Astrocyte of the spinal cord (primary cell): ENCODE measurements at regions not wholly inside any gene's neighbourhood (a gene's known extent, or its start where the extent isn't known, plus 50 kb on each side); places are given as distances from the start of the nearest gene placed in this dataset.

ENCODE experiments used
- DNase-seq: peaks from one replicate; pipeline ENCODE4 v3.0.0; 2011; ENCODE audit warnings: low read depth, low spot score
- H3K4me3 ChIP-seq: 2 replicates; pipeline ENCODE4 v1.5.1; 2011; ENCODE audit warnings: low read depth, mild to moderate bottlenecking, low read length, moderate library complexity
- CTCF ChIP-seq: IDR thresholded peaks from 2 replicates; pipeline ENCODE4 v1.5.1; 2012; ENCODE audit warnings: low read depth, mild to moderate bottlenecking, low read length, inconsistent platforms
- in situ Hi-C: cut with HindIII; loops from 2 replicates; pipeline ENCODE4 v1.10.0; 2017; ENCODE audit warnings: low sequenced_read_pairs

- TF ChIP-seq CTCF: no peak
- H3K4me3 ChIP-seq: no peak overlapping the region
- in situ Hi-C loops: no loop called here
- DNase-seq: no peak
Observed at GRCh38 chr2:234265206-234265605, 214.7 kb downstream of the SPP2 start.

GRCh38 chr2:234261736-234262135 is 211.2 kb downstream of the SPP2 start:
- TF ChIP-seq CTCF: no peak
- no peak for DNase-seq
- no peak overlapping the region for H3K4me3 ChIP-seq
- in situ Hi-C loops: no loop called here

- TF ChIP-seq CTCF: no peak
- DNase-seq: no peak
- in situ Hi-C loops: no loop called here
- H3K4me3 ChIP-seq: no peak overlapping the region
Observed at GRCh38 chr2:234259440-234259839, 208.9 kb downstream of the SPP2 start.

GRCh38 chr2:234258562-234259141 is 208.2 kb downstream of the SPP2 start:
- no peak for DNase-seq
- H3K4me3 ChIP-seq: no peak overlapping the region
- TF ChIP-seq CTCF: no peak
- in situ Hi-C loops: no loop called here

- TF ChIP-seq CTCF: peak; percentile 74
- DNase-seq: peak; percentile 99
- in situ Hi-C loops: no loop called here
- no peak overlapping the region for H3K4me3 ChIP-seq
Observed at GRCh38 chr2:234257859-234258561, 207.5 kb downstream of the SPP2 start.

GRCh38 chr2:234256516-234256915 is 206.0 kb downstream of the SPP2 start:
- in situ Hi-C loops: no loop called here
- no peak for DNase-seq
- TF ChIP-seq CTCF: no peak
- no peak overlapping the region for H3K4me3 ChIP-seq
